SK-N-SH treated with all-trans-retinoic acid at 6 μM for 48 hours (cell line): ENCODE measurements at regions not wholly inside any gene's neighbourhood (a gene's known extent, or its start where the extent isn't known, plus 50 kb on each side); places are given as distances from the start of the nearest gene placed in this dataset.

ENCODE experiments used
- ARNTL ChIP-seq: fragments of 450-650 bp; formaldehyde crosslinking; IDR thresholded peaks from 2 replicates; pipeline ENCODE4 v1.5.0; 2020; ENCODE audit warnings: low read depth, mild to moderate bottlenecking, moderate library complexity, borderline replicate concordance
- BACH2 ChIP-seq: fragments of 250-450 bp; sonication (Bioruptor Pico); IDR thresholded peaks from 2 replicates; pipeline ENCODE4 v1.9.0; 2021; ENCODE audit warnings: mild to moderate bottlenecking, borderline replicate concordance
- CREB5 ChIP-seq: fragments of 250-450 bp; sonication (Bioruptor Pico); IDR thresholded peaks from 2 replicates; pipeline ENCODE4 v1.5.1; 2020; ENCODE audit warnings: low read depth, mild to moderate bottlenecking, moderate library complexity
- GLIS3 ChIP-seq: fragments of 250-450 bp; sonication (Bioruptor Pico); IDR thresholded peaks from 2 replicates; pipeline ENCODE4 v1.5.0; 2020; ENCODE audit warnings: mild to moderate bottlenecking, moderate library complexity
- ISL1 ChIP-seq: fragments of 250-450 bp; sonication (Bioruptor Pico); IDR thresholded peaks from 2 replicates; pipeline ENCODE4 v2.1.2; 2022; ENCODE audit warnings: mild to moderate bottlenecking, moderate library complexity
- OSR1 ChIP-seq: fragments of 250-450 bp; sonication (Bioruptor Pico); IDR thresholded peaks from 2 replicates; pipeline ENCODE4 v1.8.0; 2022; ENCODE audit warnings: moderate library complexity, mild to moderate bottlenecking, inconsistent platforms
- PATZ1 ChIP-seq: fragments of 250-450 bp; sonication (Bioruptor Pico); IDR thresholded peaks from 2 replicates; pipeline ENCODE4 v1.8.0; 2020; ENCODE audit warnings: mild to moderate bottlenecking, moderate library complexity, borderline replicate concordance
- POU6F1 ChIP-seq: fragments of 250-450 bp; sonication (Bioruptor Pico); IDR thresholded peaks from 2 replicates; pipeline ENCODE4 v1.8.0; 2021; ENCODE audit warnings: low read depth, mild to moderate bottlenecking, moderate library complexity, borderline replicate concordance
- PPARA ChIP-seq: fragments of 250-450 bp; sonication (Bioruptor Pico); IDR thresholded peaks from 2 replicates; pipeline ENCODE4 v1.5.0; 2020; ENCODE audit warnings: mild to moderate bottlenecking, borderline replicate concordance
- TCF4 ChIP-seq: fragments of 250-450 bp; sonication (Bioruptor Pico); IDR thresholded peaks from 2 replicates; pipeline ENCODE4 v1.8.0; 2021; ENCODE audit warnings: mild to moderate bottlenecking, moderate library complexity, borderline replicate concordance
- ZC3H10 ChIP-seq: fragments of 250-450 bp; sonication (Bioruptor Pico); IDR thresholded peaks from 2 replicates; pipeline ENCODE4 v1.5.1; 2021; ENCODE audit warnings: mild to moderate bottlenecking, moderate library complexity
- ZFP3 ChIP-seq: fragments of 250-450 bp; sonication (Bioruptor Pico); IDR thresholded peaks from 2 replicates; pipeline ENCODE4 v1.5.0; 2020; ENCODE audit warnings: mild to moderate bottlenecking, moderate library complexity
- ZFP30 ChIP-seq: fragments of 450-650 bp; formaldehyde crosslinking; IDR thresholded peaks from 2 replicates; pipeline ENCODE4 v1.5.0; 2022; ENCODE audit warnings: mild to moderate bottlenecking, moderate library complexity
- ZNF70 ChIP-seq: fragments of 450-650 bp; formaldehyde crosslinking; IDR thresholded peaks from 2 replicates; pipeline ENCODE4 v1.5.0; 2020; ENCODE audit warnings: mild to moderate bottlenecking, moderate library complexity

- TF ChIP-seq PATZ1 (no peak), TCF4 (CRISPR knock-in tag) (no peak), ZNF70 (no peak), POU6F1 (CRISPR knock-in tag) (no peak), ISL1 (CRISPR knock-in tag) (no peak), PPARA (CRISPR knock-in tag) (no peak), BACH2 (CRISPR knock-in tag) (no peak), GLIS3 (CRISPR knock-in tag) (no peak), ZFP3 (CRISPR knock-in tag) (no peak), ZC3H10 (CRISPR knock-in tag) (no peak), OSR1 (no peak), ARNTL (CRISPR knock-in tag) (no peak), ZFP30 (CRISPR knock-in tag) (no peak), CREB5 (CRISPR knock-in tag) (no peak)
These were observed 164.8 kb upstream of the COBL start for GRCh38 chr7:51481421-51481820.
